ENCODE measurements at regions not wholly inside any gene's neighbourhood (a gene's known extent, or its start where the extent isn't known, plus 50 kb on each side); places are given as distances from the start of the nearest gene placed in this dataset.

GRCh38 chr1:56333461-56333860, 245.9 kb downstream of the PLPP3 start:
- TF ChIP-seq CTCF (IDR thresholded peaks at IDR 0.05) (no peak), POLR2A (IDR thresholded peaks at IDR 0.05) (no peak)
